ENCODE measurements at regions not wholly inside any gene's neighbourhood (a gene's known extent, or its start where the extent isn't known, plus 50 kb on each side); places are given as distances from the start of the nearest gene placed in this dataset.

- no peak overlapping the region for H3K27ac ChIP-seq
- TF ChIP-seq ZFX (IDR thresholded peaks at IDR 0.05) (no peak), CTCF (conservative IDR thresholded peaks at IDR 0.05) (no peak)
Measured at GRCh38 chr9:4349816-4350418, 50.0 kb upstream of the GLIS3 start.
